HEK293 (cell line): ENCODE measurements at regions not wholly inside any gene's neighbourhood (a gene's known extent, or its start where the extent isn't known, plus 50 kb on each side); places are given as distances from the start of the nearest gene placed in this dataset.

ENCODE experiments used
- IKZF3 ChIP-seq: fragments of 450-650 bp; IDR thresholded peaks from 2 replicates; pipeline ENCODE4 v1.5.0; 2018; ENCODE audit warnings: missing biosample characterization, mild to moderate bottlenecking, missing genetic modification characterization, moderate library complexity
- MYNN ChIP-seq: fragments of 450-650 bp; formaldehyde crosslinking; IDR thresholded peaks from 2 replicates; pipeline ENCODE4 v1.5.1; 2016; ENCODE audit warnings: missing biosample characterization, missing genetic modification characterization, borderline replicate concordance
- ZNF19 ChIP-seq: fragments of 450-650 bp; formaldehyde crosslinking; IDR thresholded peaks from 2 replicates; pipeline ENCODE4; 2016; ENCODE audit warnings: missing biosample characterization, missing genetic modification characterization, low read depth
- ZNF792 ChIP-seq: fragments of 450-650 bp; formaldehyde crosslinking; IDR thresholded peaks from 2 replicates; pipeline ENCODE4 v1.5.1; 2016; ENCODE audit warnings: missing biosample characterization, missing genetic modification characterization
- TF ChIP-seq, protein P1 (sequence below): fragments of 450-650 bp; formaldehyde crosslinking; IDR thresholded peaks from 2 replicates; pipeline ENCODE4 v1.5.1; 2016; ENCODE audit warnings: missing biosample characterization, missing genetic modification characterization
- TF ChIP-seq, protein P2 (sequence below): fragments of 450-650 bp; formaldehyde crosslinking; IDR thresholded peaks from 2 replicates; pipeline ENCODE4 v1.5.1; 2016; ENCODE audit warnings: missing biosample characterization, missing genetic modification characterization
- TF ChIP-seq, protein P3 (sequence below): fragments of 450-650 bp; formaldehyde crosslinking; IDR thresholded peaks from 2 replicates; pipeline ENCODE4 v1.5.1; 2016; ENCODE audit warnings: missing biosample characterization, missing genetic modification characterization
- TF ChIP-seq, protein P4 (sequence below): fragments of 450-650 bp; formaldehyde crosslinking; conservative IDR thresholded peaks from 2 replicates; pipeline ENCODE4 v1.5.1; 2016; ENCODE audit warnings: low read depth, missing biosample characterization, missing genetic modification characterization

DNA sequence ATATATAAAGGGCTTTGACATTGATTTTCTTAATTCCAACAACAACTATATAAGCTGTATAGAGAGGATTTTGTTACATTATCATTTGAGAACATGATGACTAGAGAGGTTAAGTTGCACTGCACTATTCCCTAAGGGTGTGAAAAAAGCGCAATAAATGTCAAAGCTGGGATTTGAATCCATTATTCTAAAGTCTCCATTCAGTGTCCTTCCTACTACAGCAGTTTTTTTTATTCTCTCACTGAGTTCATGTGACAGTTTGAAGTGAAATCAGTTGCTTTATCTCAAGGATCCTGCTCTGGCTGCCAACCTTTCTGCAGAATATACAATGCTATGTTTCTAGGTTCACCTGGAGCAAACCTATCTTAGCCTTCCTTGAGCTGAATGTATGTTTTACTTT lies 177.5 kb downstream of the ANKRD50 start:
- TF ChIP-seq, protein P1, sequence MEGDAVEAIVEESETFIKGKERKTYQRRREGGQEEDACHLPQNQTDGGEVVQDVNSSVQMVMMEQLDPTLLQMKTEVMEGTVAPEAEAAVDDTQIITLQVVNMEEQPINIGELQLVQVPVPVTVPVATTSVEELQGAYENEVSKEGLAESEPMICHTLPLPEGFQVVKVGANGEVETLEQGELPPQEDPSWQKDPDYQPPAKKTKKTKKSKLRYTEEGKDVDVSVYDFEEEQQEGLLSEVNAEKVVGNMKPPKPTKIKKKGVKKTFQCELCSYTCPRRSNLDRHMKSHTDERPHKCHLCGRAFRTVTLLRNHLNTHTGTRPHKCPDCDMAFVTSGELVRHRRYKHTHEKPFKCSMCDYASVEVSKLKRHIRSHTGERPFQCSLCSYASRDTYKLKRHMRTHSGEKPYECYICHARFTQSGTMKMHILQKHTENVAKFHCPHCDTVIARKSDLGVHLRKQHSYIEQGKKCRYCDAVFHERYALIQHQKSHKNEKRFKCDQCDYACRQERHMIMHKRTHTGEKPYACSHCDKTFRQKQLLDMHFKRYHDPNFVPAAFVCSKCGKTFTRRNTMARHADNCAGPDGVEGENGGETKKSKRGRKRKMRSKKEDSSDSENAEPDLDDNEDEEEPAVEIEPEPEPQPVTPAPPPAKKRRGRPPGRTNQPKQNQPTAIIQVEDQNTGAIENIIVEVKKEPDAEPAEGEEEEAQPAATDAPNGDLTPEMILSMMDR (tag by site-specific recombination) = no peak
- TF ChIP-seq, protein P2, sequence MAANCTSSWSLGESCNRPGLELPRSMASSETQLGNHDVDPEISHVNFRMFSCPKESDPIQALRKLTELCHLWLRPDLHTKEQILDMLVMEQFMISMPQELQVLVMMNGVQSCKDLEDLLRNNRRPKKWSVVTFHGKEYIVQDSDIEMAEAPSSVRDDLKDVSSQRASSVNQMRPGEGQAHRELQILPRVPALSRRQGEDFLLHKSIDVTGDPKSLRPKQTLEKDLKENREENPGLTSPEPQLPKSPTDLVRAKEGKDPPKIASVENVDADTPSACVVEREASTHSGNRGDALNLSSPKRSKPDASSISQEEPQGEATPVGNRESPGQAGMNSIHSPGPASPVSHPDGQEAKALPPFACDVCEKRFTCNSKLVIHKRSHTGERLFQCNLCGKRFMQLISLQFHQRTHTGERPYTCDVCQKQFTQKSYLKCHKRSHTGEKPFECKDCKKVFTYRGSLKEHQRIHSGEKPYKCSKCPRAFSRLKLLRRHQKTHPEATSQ = no peak
- TF ChIP-seq ZNF792 (tag by site-specific recombination) (no peak), ZNF19 (tag by site-specific recombination) (no peak), MYNN (tag by site-specific recombination) (no peak), IKZF3 (tag by site-specific recombination) (no peak)
- TF ChIP-seq, protein P3, sequence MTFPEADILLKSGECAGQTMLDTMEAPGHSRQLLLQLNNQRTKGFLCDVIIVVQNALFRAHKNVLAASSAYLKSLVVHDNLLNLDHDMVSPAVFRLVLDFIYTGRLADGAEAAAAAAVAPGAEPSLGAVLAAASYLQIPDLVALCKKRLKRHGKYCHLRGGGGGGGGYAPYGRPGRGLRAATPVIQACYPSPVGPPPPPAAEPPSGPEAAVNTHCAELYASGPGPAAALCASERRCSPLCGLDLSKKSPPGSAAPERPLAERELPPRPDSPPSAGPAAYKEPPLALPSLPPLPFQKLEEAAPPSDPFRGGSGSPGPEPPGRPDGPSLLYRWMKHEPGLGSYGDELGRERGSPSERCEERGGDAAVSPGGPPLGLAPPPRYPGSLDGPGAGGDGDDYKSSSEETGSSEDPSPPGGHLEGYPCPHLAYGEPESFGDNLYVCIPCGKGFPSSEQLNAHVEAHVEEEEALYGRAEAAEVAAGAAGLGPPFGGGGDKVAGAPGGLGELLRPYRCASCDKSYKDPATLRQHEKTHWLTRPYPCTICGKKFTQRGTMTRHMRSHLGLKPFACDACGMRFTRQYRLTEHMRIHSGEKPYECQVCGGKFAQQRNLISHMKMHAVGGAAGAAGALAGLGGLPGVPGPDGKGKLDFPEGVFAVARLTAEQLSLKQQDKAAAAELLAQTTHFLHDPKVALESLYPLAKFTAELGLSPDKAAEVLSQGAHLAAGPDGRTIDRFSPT (tag by site-specific recombination) = no peak
- TF ChIP-seq, protein P4, sequence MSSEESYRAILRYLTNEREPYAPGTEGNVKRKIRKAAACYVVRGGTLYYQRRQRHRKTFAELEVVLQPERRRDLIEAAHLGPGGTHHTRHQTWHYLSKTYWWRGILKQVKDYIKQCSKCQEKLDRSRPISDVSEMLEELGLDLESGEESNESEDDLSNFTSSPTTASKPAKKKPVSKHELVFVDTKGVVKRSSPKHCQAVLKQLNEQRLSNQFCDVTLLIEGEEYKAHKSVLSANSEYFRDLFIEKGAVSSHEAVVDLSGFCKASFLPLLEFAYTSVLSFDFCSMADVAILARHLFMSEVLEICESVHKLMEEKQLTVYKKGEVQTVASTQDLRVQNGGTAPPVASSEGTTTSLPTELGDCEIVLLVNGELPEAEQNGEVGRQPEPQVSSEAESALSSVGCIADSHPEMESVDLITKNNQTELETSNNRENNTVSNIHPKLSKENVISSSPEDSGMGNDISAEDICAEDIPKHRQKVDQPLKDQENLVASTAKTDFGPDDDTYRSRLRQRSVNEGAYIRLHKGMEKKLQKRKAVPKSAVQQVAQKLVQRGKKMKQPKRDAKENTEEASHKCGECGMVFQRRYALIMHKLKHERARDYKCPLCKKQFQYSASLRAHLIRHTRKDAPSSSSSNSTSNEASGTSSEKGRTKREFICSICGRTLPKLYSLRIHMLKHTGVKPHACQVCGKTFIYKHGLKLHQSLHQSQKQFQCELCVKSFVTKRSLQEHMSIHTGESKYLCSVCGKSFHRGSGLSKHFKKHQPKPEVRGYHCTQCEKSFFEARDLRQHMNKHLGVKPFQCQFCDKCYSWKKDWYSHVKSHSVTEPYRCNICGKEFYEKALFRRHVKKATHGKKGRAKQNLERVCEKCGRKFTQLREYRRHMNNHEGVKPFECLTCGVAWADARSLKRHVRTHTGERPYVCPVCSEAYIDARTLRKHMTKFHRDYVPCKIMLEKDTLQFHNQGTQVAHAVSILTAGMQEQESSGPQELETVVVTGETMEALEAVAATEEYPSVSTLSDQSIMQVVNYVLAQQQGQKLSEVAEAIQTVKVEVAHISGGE = no peak
